Breast epithelium (tissue), 4 donors: ENCODE measurements at regions not wholly inside any gene's neighbourhood (a gene's known extent, or its start where the extent isn't known, plus 50 kb on each side); places are given as distances from the start of the nearest gene placed in this dataset.
"Not testable (repeated sequence)": the region's sequence is repeated elsewhere in the genome, so short reads cannot be mapped to it uniquely, and the experiment has no call there.

Experiments
- DNase-seq, 2 donors: peaks; one replicate each; pipeline ENCODE4 v3.0.0-alpha.2; 2019; ENCODE audit warnings: low spot score in 2 of 2
- H3K27ac ChIP-seq, 2 donors: fragments of 200-600 bp; sonication (generic) in 1 of 2; one replicate each; pipeline ENCODE4 v1.5.1; 2016 to 2019; ENCODE audit warnings: mild to moderate bottlenecking in 1 of 2
- H3K27me3 ChIP-seq, 2 donors: fragments of 200-600 bp; sonication (generic) in 1 of 2; one replicate each; pipeline versions ENCODE4 v1.5.1 to v1.6.0; 2017 to 2019; ENCODE audit warnings: control low read depth in 1 of 2, mild to moderate bottlenecking in 1 of 2
- H3K36me3 ChIP-seq: fragments of 200-600 bp; one replicate; pipeline ENCODE4 v1.5.1; 2019
- H3K4me1 ChIP-seq, 2 donors: fragments of 200-600 bp; sonication (generic); one replicate each; pipeline ENCODE4 v1.5.1; 2016 to 2019; ENCODE audit warnings: control low read depth in 1 of 2
- H3K4me3 ChIP-seq, 3 donors: fragments of 200-600 bp; sonication (generic); 1 replicate in 2 of 3; 2 replicates in 1 of 3; pipeline ENCODE4 v1.5.1; 2016 to 2019; ENCODE audit warnings: mild to moderate bottlenecking in 3 of 3, moderate library complexity in 2 of 3
- H3K9me3 ChIP-seq, 2 donors: fragments of 200-600 bp; sonication (generic) in 1 of 2; one replicate each; pipeline ENCODE4 v1.5.1; 2016 to 2019; ENCODE audit warnings: control low read depth in 1 of 2
- CTCF ChIP-seq, 3 donors: fragments of 450-650 bp; IDR thresholded peaks; one replicate each; pipeline ENCODE4 v1.5.1; 2016 to 2017; ENCODE audit warnings: antibody characterized with exemption in 3 of 3, mild to moderate bottlenecking in 3 of 3, moderate library complexity in 3 of 3
- POLR2A ChIP-seq: fragments of 450-650 bp; IDR thresholded peaks from one replicate; pipeline ENCODE4 v1.6.1; 2016; ENCODE audit warnings: antibody characterized with exemption, mild to moderate bottlenecking, moderate library complexity
- POLR2AphosphoS5 ChIP-seq, 3 donors: sonication (generic); formaldehyde crosslinking; IDR thresholded peaks; one replicate each; pipeline ENCODE4 v1.6.1; 2017; ENCODE audit warnings: antibody characterized with exemption in 3 of 3
- intact Hi-C: fragments of 100-400 bp; cut with DNase I; formaldehyde crosslinking; loops from one replicate; pipeline ENCODE4 v1.15.1; 2023; ENCODE audit warnings: low total_unique reads

- DNase-seq, result no peak
- no peaks in the 10 kb centered on the region for H3K36me3 ChIP-seq
- H3K4me1 ChIP-seq, result no peaks in the 10 kb centered on the region
- no peaks in the 10 kb centered on the region for H3K27me3 ChIP-seq
- TF ChIP-seq POLR2AphosphoS5 (IDR thresholded peaks at IDR 0.05) (no peak), CTCF (IDR thresholded peaks at IDR 0.05) (no peak), POLR2A (no peak)
- no peak overlapping the region for H3K4me3 ChIP-seq
- intact Hi-C loops, result no loop called here
- no peaks in the 10 kb centered on the region for H3K9me3 ChIP-seq
- no peak overlapping the region for H3K27ac ChIP-seq
These were observed 107.5 kb upstream of the TBX18 start for GRCh38 chr6:84871925-84872324.

GRCh38 chr6:84870672-84871071 is 106.3 kb upstream of the TBX18 start:
- intact Hi-C loops, result no loop called here
- no peaks in the 10 kb centered on the region for H3K4me1 ChIP-seq
- no peaks in the 10 kb centered on the region for H3K36me3 ChIP-seq
- H3K27me3 ChIP-seq, result no peaks in the 10 kb centered on the region
- no peak overlapping the region for H3K4me3 ChIP-seq
- no peaks in the 10 kb centered on the region for H3K9me3 ChIP-seq
- TF ChIP-seq CTCF (IDR thresholded peaks at IDR 0.05) (no peak), POLR2AphosphoS5 (IDR thresholded peaks at IDR 0.05) (no peak)
- DNase-seq, result no peak
- no peak overlapping the region for H3K27ac ChIP-seq

- TF ChIP-seq POLR2A, result no peak
- no peak for TF ChIP-seq POLR2AphosphoS5 (IDR thresholded peaks at IDR 0.05)
These were observed 103.8 kb upstream of the TBX18 start for GRCh38 chr6:84868149-84868548.

GRCh38 chr6:84867521-84867920 is 103.1 kb upstream of the TBX18 start:
- Histone ChIP-seq H3K9me3 (no peaks in the 10 kb centered on the region), H3K36me3 (no peaks in the 10 kb centered on the region), H3K27ac (no peak overlapping the region), H3K27me3 (no peaks in the 10 kb centered on the region), H3K4me1 (no peaks in the 10 kb centered on the region), H3K4me3 (no peak overlapping the region)
- no peak for DNase-seq
- TF ChIP-seq CTCF (IDR thresholded peaks at IDR 0.05), result no peak
- TF ChIP-seq POLR2A, result no peak
- TF ChIP-seq POLR2AphosphoS5 (IDR thresholded peaks at IDR 0.05), result no peak
- intact Hi-C loops, result no loop called here

More at GRCh38 chr6:84868149-84868548, 103.8 kb upstream of the TBX18 start:
- Histone ChIP-seq H3K9me3 (no peaks in the 10 kb centered on the region), H3K27ac (no peak overlapping the region), H3K27me3 (no peaks in the 10 kb centered on the region), H3K36me3 (no peaks in the 10 kb centered on the region), H3K4me1 (no peaks in the 10 kb centered on the region), H3K4me3 (no peak overlapping the region)
- DNase-seq, result no peak
- intact Hi-C loops, result no loop called here

GRCh38 chr6:84866715-84867114 is 102.3 kb upstream of the TBX18 start:
- no peak overlapping the region for H3K4me3 ChIP-seq
- no peaks in the 10 kb centered on the region for H3K9me3 ChIP-seq
- no peaks in the 10 kb centered on the region for H3K27me3 ChIP-seq
- no peaks in the 10 kb centered on the region for H3K4me1 ChIP-seq
- intact Hi-C loops, result no loop called here
- H3K27ac ChIP-seq, result no peak overlapping the region
- DNase-seq, result no peak
- no peaks in the 10 kb centered on the region for H3K36me3 ChIP-seq
- TF ChIP-seq POLR2AphosphoS5 (IDR thresholded peaks at IDR 0.05), result no peak
- no peak for TF ChIP-seq POLR2A
- TF ChIP-seq CTCF (IDR thresholded peaks at IDR 0.05), result no peak

- H3K4me3 ChIP-seq, H3K27ac ChIP-seq, intact Hi-C loops, H3K4me1 ChIP-seq, H3K27me3 ChIP-seq, DNase-seq, H3K36me3 ChIP-seq, H3K9me3 ChIP-seq: not testable (repeated sequence)
These were observed 101.0 kb upstream of the TBX18 start for GRCh38 chr6:84865372-84865771.
